NCI-H128 (cell line): ENCODE measurements at regions not wholly inside any gene's neighbourhood (a gene's known extent, or its start where the extent isn't known, plus 50 kb on each side); places are given as distances from the start of the nearest gene placed in this dataset.
"Not testable (repeated sequence)": the region's sequence is repeated elsewhere in the genome, so short reads cannot be mapped to it uniquely, and the experiment has no call there.

Experiments
- DNase-seq: peaks from one replicate; lab custom pipeline; 2025; ENCODE audit not compliant: unreplicated experiment; lab: John Stamatoyannopoulos, UW

GRCh38 chr3:95333826-95334225, 1271.0 kb downstream of the NSUN3 start:
- DNase-seq, result no peak

- DNase-seq, result no peak
These were observed 1271.6 kb downstream of the NSUN3 start for GRCh38 chr3:95334461-95334860.

DNA sequence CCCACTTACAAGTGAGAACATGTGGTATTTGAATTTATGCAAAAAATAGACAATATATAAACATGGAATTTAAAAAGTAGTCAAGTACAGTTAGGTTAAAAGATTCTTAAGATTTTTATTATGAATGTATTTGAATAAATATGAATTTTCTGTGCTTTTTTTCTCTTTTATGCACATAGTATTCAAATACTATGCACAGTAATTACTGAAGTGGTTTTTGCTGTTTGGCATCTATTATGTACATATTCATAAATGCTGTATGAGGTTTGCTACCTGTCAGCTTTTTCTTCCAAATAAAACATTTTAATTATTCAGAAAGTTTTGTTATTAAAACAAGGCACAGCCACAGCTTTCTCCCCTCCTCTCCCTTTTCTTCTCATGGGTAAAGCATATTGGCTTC, 1272.7 kb downstream of the NSUN3 start:
- DNase-seq, result no peak

DNA sequence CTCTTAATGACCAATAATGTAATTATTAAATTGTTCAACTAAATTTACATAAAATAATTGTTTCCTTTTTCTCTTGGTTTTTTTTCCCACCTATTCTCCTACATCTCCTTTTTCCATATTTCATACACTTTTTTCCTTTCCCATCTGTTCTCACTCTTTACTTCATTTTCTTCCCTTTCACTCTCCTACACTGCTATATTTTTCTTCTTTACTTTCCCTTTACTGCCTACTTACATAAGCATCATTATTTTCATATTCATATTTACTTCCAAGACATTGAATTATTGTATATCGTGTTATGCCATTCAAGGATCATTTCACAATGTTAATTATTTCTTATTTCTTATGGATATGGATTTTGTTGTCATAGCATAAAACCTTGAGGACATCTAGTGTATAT, 1275.6 kb downstream of the NSUN3 start:
- no peak for DNase-seq

GRCh38 chr3:95341314-95341713, 1278.5 kb downstream of the NSUN3 start:
- no peak for DNase-seq

DNA sequence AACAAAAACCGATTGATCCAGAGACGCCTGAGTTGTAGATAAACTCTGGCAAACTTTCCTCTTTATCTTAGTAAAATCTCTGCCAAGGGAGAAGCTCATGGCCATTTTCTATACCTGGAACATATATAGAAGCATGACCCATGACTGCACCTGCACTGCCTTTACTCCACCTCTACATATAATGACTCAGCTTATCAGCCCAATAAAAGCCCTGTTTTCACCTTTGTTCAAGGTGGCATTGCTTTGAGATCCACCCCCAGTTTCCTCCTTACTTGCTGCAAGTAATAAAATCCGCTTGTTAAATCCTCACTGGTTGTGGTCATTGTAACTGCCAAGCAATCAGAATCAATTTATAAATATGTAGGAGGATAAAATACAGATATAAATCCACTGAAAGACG, 1280.4 kb downstream of the NSUN3 start:
- DNase-seq, result no peak

- DNase-seq, result no peak
These were observed 1280.9 kb downstream of the NSUN3 start for GRCh38 chr3:95343767-95344166.

DNA sequence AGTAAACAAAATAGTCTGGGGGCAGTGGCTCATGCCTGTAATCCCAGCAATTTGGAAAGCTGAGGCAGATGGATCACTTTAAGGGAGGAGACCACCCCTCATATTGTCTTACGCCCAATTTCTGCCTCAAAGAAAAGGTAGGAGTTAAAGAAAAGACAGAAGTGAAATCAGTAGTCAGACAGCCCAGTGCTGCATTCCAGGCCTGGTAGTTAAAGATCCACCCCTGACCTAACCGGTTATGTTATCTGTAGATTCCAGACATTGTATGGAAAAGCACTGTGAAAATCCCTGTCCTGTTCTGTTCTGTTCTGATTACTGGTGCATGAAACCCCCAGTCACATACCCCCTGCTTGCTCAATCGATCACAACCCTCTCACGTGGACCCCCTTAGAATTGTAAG, 1285.1 kb downstream of the NSUN3 start:
- DNase-seq, result not testable (repeated sequence)

DNA sequence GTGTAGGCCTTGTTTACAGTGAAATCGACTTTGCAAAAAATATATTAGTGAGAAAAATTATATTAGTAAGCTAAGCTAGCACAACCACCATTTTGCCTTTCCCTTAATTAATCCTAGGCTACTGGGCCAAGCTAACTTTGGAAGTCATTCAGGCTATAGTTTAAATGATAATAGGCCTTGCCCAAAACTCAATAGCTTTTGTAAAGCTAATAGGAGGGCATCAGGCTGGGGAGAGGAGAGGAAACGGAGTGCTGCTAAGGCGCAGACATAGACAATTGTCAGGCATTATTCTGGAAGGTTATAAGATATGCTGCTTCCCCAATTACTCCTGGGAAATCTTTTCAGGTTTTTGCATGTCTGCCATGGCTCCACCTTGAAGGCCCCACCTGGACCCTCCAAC, 1286.0 kb downstream of the NSUN3 start:
- no peak for DNase-seq

GRCh38 chr3:95350049-95350448, 1287.2 kb downstream of the NSUN3 start:
- no peak for DNase-seq

DNA sequence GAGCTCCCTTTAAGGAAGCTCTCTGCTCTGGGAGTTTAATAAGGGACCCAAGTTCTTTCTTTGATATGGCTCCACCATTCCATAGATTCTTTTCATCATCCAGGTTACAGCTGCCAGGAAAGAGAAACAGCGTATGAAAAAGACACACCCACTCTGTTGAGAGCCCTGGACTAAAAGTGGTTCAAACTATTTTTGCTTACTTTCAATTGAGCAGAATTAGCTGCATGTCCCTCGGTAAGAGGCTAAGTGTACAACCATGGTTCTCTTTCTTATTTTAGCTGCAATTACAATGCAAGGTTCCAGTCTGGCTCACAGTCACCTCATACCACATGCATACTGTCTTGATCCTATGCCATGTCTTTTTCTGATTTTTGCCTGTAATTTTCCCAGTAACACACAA, 1288.3 kb downstream of the NSUN3 start:
- no peak for DNase-seq

DNA sequence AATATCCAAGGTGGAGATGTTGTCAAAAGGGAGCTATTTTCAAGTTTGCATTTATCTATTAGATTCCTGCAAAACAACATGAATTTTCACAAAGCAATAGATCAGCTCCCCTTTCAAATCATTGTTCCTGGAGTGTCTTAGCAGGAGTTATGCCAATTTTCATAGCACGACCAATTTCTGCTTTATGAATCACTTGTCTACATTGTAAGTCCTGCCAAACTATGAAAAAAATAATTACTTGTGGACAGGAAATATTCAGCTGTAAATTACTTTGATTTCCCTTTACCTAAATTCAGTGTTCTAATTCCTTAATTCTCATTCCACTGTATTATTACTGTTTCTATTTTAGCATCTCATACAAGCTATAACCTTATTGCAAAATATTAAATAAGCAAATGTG, 1289.6 kb downstream of the NSUN3 start:
- no peak for DNase-seq

- no peak for DNase-seq
These were observed 1291.6 kb downstream of the NSUN3 start for GRCh38 chr3:95354489-95354888.

GRCh38 chr3:95356764-95357501, 1294.1 kb downstream of the NSUN3 start:
- DNase-seq, result no peak

GRCh38 chr3:95387242-95388021, 1324.6 kb downstream of the NSUN3 start:
- DNase-seq, result no peak

GRCh38 chr3:95389725-95390313, 1327.0 kb downstream of the NSUN3 start:
- DNase-seq, result no peak

DNA sequence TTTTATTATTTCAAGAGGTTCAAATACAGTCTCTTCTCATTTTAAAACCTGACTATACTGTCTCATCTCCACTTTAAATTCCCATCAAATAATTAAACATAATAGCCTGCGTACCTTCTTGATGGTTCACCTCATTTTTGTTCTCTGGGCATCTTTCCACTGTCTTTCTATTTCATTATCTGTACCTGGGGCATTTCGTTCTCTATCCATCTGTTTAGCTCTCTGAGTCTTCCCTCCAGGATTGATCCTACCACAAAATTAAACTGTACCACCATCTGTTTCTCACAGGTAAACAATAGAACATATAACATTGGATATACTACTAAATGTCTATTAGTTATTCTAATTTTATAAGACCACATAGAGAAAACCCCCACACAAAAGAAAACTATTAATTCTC, 1331.4 kb downstream of the NSUN3 start:
- DNase-seq, result no peak

DNA sequence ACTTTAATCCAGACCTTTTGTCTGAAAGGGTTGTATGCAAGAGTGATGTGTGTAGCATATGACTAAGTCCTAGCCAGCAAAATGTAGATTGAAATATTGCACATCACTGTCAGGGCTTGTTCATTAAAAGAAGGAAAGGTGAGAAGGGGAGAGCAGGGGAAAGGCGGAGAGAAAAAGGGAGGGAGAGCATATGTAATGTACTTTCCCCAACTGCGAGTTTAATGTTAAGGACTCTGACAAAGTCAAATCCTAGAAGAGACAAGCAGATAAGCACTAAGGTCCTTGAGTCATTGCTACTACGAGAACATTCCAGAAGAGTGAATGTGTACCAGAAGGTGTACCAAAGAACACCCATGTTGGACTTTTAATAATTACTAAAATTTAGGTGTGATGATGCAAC, 1336.7 kb downstream of the NSUN3 start:
- no peak for DNase-seq

GRCh38 chr3:95401693-95402092, 1338.8 kb downstream of the NSUN3 start:
- no peak for DNase-seq

DNA sequence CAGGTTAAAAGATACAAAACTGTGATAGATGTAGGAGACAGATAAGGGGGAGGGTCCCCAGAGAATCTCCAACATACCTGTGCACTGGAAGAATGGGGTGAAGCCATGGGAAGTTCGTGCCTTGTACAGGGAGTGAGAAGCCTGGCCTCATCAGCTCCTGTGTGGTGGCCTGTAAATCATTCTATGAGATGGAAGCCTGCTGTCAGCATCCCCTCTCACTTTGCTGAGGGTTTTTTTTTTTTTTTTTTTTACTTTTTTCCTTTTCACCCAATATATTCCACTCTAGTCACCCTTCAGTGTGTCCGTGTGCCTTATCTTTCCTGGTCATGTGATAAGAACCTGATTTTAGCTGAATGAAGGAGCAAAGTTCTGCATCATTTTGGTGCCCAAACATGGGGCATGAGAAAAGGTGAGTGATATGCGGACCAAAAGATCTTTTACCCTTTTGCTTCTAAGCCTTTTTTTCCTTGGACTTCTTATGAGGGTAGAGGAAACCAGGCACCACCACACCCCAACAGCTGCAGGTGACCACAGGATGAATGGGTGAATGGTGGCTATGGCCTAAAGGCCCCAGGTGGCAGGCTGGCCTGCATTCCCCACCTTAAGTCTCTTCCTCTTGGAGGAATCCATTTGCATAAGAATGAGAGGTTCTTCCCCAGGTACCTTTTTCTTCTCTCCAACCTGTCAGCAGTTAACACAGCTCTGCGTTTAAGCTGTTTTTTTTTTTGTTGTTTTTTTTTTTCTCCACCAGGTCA, 1345.0 kb downstream of the NSUN3 start:
- no peak for DNase-seq

DNA sequence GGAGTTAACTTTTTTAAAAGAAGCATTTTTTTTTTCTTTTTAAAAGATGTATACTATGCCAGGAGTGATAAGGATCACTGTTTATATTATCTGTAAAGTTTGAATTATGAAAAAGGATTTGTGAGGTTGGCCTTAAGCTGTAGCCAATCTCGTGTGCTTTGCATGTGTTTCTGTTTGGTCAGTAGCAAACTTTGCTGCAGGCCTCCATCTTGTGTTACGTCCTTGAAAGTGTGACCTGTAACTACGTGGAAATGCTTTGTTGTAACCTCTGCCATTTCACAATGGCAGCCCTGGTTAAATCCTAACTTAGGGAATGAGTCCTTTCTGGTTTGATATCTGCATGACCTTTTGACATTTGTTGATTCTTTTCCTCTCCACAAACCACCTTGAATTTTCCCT, 1345.6 kb downstream of the NSUN3 start:
- no peak for DNase-seq

- DNase-seq, result no peak
These were observed 1355.4 kb downstream of the NSUN3 start for GRCh38 chr3:95418251-95418650.
